Head of caudate nucleus (tissue), 42 donors: ENCODE measurements at regions not wholly inside any gene's neighbourhood (a gene's known extent, or its start where the extent isn't known, plus 50 kb on each side); places are given as distances from the start of the nearest gene placed in this dataset.
"Not testable (repeated sequence)": the region's sequence is repeated elsewhere in the genome, so short reads cannot be mapped to it uniquely, and the experiment has no call there.

ENCODE experiments used
- DNase-seq, 42 donors: peaks; one replicate each; pipeline versions ENCODE4 v3.0.0 to v3.0.0-alpha.2; 2020 to 2021; ENCODE audit warnings: mixed read lengths in 7 of 42
- intact Hi-C: fragments of 100-400 bp; cut with DNase I; formaldehyde crosslinking; loops from one replicate; pipeline ENCODE4 v1.15.0; 2022

- DNase-seq = not testable (repeated sequence)
- intact Hi-C loops = loop anchor here (5.0 to 10.0 kb wide), 2 partner anchors 301 to 408 kb away; partner anchors contain the start of gene DUSP6
Observed at GRCh38 chr12:89053817-89054216, 298.5 kb downstream of the DUSP6 start.

GRCh38 chr12:89051065-89051677 is 301.1 kb downstream of the DUSP6 start:
- DNase-seq = peak in 17 of 42 donors; percentile 8 to 61 (median 36)
- intact Hi-C loops = loop anchor here (5.0 to 10.0 kb wide), 2 partner anchors 304 to 411 kb away; partner anchors contain the start of gene DUSP6

GRCh38 chr12:89047856-89048418 is 304.4 kb downstream of the DUSP6 start:
- no peak for DNase-seq
- intact Hi-C loops = no loop called here

- intact Hi-C loops = no loop called here
- no peak for DNase-seq
Observed at GRCh38 chr12:89041078-89041477, 311.2 kb downstream of the DUSP6 start.

- DNase-seq = no peak
- intact Hi-C loops = no loop called here
Observed at GRCh38 chr12:89040146-89040964, 311.9 kb downstream of the DUSP6 start.

GRCh38 chr12:89038831-89039512 is 313.3 kb downstream of the DUSP6 start:
- intact Hi-C loops = no loop called here
- DNase-seq = no peak

GRCh38 chr12:89033062-89033461 is 319.2 kb downstream of the DUSP6 start:
- no peak for DNase-seq
- intact Hi-C loops = no loop called here

GRCh38 chr12:89029961-89030360 is 322.3 kb downstream of the DUSP6 start:
- intact Hi-C loops = no loop called here
- DNase-seq = no peak

- DNase-seq = no peak
- intact Hi-C loops = no loop called here
Observed at GRCh38 chr12:89024580-89024979, 327.7 kb downstream of the DUSP6 start.

- intact Hi-C loops = no loop called here
- no peak for DNase-seq
Observed at GRCh38 chr12:89023936-89024335, 328.4 kb downstream of the DUSP6 start.

- no peak for DNase-seq
- intact Hi-C loops = no loop called here
Observed at GRCh38 chr12:89020689-89021088, 331.6 kb downstream of the DUSP6 start.

GRCh38 chr12:89020121-89020480 is 332.2 kb downstream of the DUSP6 start:
- intact Hi-C loops = no loop called here
- no peak for DNase-seq

- peak; percentile 47 to 93 (median 81) for DNase-seq
- intact Hi-C loops = loop anchor here (5.0 kb wide), 1 partner anchor 508 kb away; the partner anchor contains the start of gene POC1B
Observed at GRCh38 chr12:89019439-89020120, 332.7 kb downstream of the DUSP6 start.

- intact Hi-C loops = loop anchor here (5.0 kb wide), 1 partner anchor 510 kb away; the partner anchor contains the start of gene POC1B
- DNase-seq = peak; percentile 3 to 77 (median 38)
Observed at GRCh38 chr12:89016970-89017778, 335.1 kb downstream of the DUSP6 start.

GRCh38 chr12:89015419-89015818 is 336.9 kb downstream of the DUSP6 start:
- DNase-seq = no peak
- intact Hi-C loops = loop anchor here (5.0 kb wide), 1 partner anchor 512 kb away; the partner anchor contains the start of gene POC1B

GRCh38 chr12:88998421-88998820 is 353.9 kb downstream of the DUSP6 start:
- intact Hi-C loops = no loop called here
- DNase-seq = no peak

GRCh38 chr12:88996200-88996788 is 356.0 kb downstream of the DUSP6 start:
- DNase-seq = no peak
- intact Hi-C loops = no loop called here

- intact Hi-C loops = no loop called here
- no peak for DNase-seq
Observed at GRCh38 chr12:88994971-88995370, 357.3 kb downstream of the DUSP6 start.
